ENCODE measurements at regions not wholly inside any gene's neighbourhood (a gene's known extent, or its start where the extent isn't known, plus 50 kb on each side); places are given as distances from the start of the nearest gene placed in this dataset.

GRCh38 chr11:127726367-127726766, 725.8 kb upstream of the KIRREL3 start:
- TF ChIP-seq CTCF (IDR thresholded peaks at IDR 0.05) = no peak
- TF ChIP-seq, protein P1, sequence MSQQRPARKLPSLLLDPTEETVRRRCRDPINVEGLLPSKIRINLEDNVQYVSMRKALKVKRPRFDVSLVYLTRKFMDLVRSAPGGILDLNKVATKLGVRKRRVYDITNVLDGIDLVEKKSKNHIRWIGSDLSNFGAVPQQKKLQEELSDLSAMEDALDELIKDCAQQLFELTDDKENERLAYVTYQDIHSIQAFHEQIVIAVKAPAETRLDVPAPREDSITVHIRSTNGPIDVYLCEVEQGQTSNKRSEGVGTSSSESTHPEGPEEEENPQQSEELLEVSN (IDR thresholded peaks at IDR 0.05; ENCODE audit: borderline replicate concordance, low read depth) = no peak
- no peak for TF ChIP-seq TFCP2L1 (CRISPR knock-in tag; IDR thresholded peaks at IDR 0.05)
